ENCODE measurements at regions not wholly inside any gene's neighbourhood (a gene's known extent, or its start where the extent isn't known, plus 50 kb on each side); places are given as distances from the start of the nearest gene placed in this dataset.
"Not testable (repeated sequence)": the region's sequence is repeated elsewhere in the genome, so short reads cannot be mapped to it uniquely, and the experiment has no call there.

DNA sequence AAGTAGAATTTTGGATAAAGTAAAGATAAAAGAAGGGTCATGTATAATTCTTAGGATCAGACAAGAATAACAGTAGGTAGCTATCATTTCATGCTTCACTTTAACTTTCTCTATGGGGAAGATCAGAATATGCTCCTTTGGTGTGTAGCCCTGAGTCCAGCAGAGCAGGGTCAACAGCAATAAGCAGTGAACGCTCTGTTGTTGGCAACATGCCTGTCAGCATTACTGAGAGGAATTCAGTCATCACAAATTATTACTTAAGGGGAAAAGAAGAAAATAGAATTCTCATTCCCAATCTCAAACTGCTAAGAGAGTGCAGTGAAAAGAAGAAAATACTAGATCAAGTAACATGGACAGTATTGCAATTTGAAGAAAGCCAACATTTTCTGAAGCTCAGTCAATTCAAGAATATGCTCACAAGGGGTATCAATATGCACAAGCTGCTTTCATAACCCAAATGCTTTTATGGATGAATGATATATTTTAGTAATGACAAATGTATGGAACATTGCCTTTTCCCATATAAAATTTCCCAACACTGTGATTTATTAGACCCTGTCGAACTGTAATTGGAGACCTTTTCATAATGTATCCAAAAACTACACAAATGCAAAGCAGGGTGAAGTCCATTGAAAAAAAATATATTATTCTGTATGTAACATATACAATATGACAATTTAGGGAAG is 1359.4 kb downstream of the EFNA5 start:
- Mint-ChIP-seq H3K9me3 (ENCODE audit: low read depth) (no peaks in the 10 kb centered on the region), H3K36me3 (ENCODE audit: low read depth) (no peaks in the 10 kb centered on the region), H3K27me3 (no peaks in the 10 kb centered on the region), H3K27ac (no peak overlapping the region), H3K4me1 (no peaks in the 10 kb centered on the region), H3K4me3 (no peak overlapping the region)
- intact Hi-C loops (cut with DNase I, micrococcal nuclease): no loop called here
- POLR2A ChIA-PET: no interaction called here
- CTCF ChIA-PET: no interaction called here
- DNase-seq (no peak), ATAC-seq (no peak)

DNA sequence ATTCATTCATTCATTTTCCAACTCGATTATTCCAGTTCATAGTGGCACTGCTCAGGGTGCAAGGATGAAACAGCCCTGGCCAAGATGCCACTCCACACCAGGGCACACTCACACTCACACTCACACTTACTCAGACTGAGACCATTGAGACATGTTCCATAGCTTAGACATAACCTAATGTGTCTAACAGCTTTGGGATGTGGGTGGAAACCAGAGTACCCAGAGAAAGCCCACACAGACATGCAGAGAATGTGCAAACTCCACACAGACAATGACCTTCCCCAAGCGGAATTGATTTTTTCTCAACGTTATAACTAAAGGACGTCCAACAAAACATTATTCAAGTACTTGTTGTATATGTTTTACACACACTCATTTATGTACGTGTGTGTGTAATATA is 1363.5 kb downstream of the EFNA5 start:
- Mint-ChIP-seq H3K27ac (no peak overlapping the region), H3K36me3 (ENCODE audit: low read depth) (no peaks in the 10 kb centered on the region), H3K4me1 (no peaks in the 10 kb centered on the region), H3K4me3 (no peak overlapping the region), H3K9me3 (ENCODE audit: low read depth) (no peaks in the 10 kb centered on the region), H3K27me3 (no peaks in the 10 kb centered on the region)
- intact Hi-C loops (cut with DNase I, micrococcal nuclease): no loop called here
- POLR2A ChIA-PET: no interaction called here
- CTCF ChIA-PET: no interaction called here
- no peak for ATAC-seq
- DNase-seq: no peak

DNA sequence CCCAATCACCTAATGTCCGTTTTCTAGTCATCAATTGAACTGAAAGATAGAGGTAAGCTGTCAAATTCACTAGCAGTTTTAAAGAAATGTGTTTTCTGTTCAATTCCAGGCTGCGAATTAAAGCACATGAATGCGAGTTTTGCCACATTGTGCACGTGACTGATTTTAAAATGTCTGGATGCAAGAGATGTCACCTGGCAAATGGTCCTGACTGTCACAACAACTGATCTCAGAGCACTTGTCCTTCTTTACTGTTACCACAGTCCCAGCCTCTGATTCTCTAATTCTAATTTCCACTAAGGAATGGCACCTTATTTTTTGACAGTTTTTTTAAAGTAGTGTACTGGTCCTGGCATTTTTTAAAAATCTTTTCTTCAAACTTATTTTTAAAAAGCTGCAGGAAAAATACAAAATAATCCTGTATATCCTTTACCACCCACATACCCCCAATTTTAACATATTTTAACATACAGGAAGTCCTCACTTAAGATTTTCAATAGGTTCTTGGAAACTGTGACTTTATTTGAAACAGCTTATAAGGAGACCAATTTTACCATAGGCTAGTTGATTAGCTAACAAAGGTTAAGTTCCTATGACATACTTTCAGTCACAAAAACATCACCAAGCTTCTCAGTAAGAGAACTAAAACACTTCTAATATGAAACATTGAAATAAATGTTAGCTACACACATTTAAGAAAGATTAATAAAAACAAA is 1364.3 kb downstream of the EFNA5 start:
- POLR2A ChIA-PET: no interaction called here
- DNase-seq (no peak), ATAC-seq (no peak)
- intact Hi-C loops (cut with DNase I, micrococcal nuclease): no loop called here
- CTCF ChIA-PET: no interaction called here
- Mint-ChIP-seq H3K4me1 (no peaks in the 10 kb centered on the region), H3K27ac (no peak overlapping the region), H3K27me3 (no peaks in the 10 kb centered on the region), H3K9me3 (ENCODE audit: low read depth) (peaks cover 2% of the 10 kb centered on the region), H3K4me3 (no peak overlapping the region), H3K36me3 (ENCODE audit: low read depth) (no peaks in the 10 kb centered on the region)

DNA sequence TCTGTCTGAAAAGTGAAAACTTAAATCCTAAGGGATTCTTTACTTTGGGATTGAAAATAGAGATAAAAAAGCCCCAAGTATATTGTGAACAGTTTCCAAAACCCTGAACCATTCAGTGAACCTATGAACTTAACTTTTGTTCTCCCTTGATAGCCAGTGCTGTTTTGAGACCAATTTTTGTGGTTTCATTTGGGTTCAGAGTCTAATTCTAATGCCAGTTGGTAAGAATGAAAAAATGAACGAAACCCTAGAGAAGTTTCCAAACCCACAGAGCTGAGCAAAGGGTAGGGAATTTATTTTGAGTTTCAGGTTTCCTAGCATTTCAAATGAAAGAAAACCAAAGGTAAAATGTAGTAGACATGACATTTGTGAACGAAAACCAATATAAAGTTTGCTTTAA is 1366.8 kb downstream of the EFNA5 start:
- no peak for DNase-seq
- no peaks in the 10 kb centered on the region for H3K36me3 Mint-ChIP-seq (ENCODE audit: low read depth)
- H3K4me1 Mint-ChIP-seq: no peaks in the 10 kb centered on the region
- H3K27me3 Mint-ChIP-seq: no peaks in the 10 kb centered on the region
- no peak for ATAC-seq
- H3K27ac Mint-ChIP-seq: no peak overlapping the region
- intact Hi-C loops (cut with DNase I, micrococcal nuclease): no loop called here
- ChIA-PET POLR2A (no interaction called here), CTCF (no interaction called here)
- H3K4me3 Mint-ChIP-seq: no peak overlapping the region
- H3K9me3 Mint-ChIP-seq (ENCODE audit: low read depth): peaks cover 4% of the 10 kb centered on the region

DNA sequence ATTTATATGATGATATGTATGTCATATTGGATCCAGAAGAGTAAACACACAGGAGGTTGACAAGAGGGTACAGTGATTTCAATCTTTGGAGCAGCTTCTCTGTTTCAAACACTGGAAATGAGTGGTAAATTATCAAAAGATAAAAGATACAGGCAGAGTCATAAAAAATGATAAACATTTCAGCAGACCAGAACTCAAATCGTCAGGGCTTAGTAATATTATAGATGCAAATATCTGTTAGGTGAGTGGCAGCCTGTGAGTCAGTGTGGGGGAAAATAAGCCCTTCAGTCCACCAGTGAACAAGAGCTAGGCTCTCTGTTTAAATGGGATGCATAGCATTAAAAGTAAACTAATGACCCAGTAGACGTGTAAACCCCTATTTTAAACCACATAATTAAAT is 1378.1 kb downstream of the EFNA5 start:
- Mint-ChIP-seq H3K4me3 (no peak overlapping the region), H3K27me3 (no peaks in the 10 kb centered on the region), H3K27ac (no peak overlapping the region), H3K36me3 (ENCODE audit: low read depth) (no peaks in the 10 kb centered on the region), H3K4me1 (no peaks in the 10 kb centered on the region), H3K9me3 (ENCODE audit: low read depth) (no peaks in the 10 kb centered on the region)
- ChIA-PET CTCF (no interaction called here), POLR2A (no interaction called here)
- intact Hi-C loops (cut with DNase I, micrococcal nuclease): no loop called here
- no peak for DNase-seq
- no peak for ATAC-seq

DNA sequence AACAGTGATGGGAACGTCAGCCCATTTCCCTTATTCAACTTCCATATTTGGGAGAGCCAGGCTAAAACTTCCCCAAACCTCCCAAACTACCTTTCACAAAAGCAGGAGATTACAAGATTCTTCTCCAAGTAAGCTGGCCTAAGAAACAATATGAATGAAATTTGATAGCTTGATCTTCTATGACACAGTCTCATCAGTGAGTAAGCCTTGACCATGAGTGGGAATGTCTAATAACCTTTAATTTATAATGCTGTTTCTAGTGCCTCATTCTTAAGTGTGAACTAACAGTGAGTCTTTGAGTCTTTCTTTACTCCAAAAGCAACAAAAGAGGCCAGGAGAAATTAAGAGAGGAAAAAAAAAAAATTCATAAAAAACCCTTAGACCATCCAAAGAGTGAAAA is 1379.9 kb downstream of the EFNA5 start:
- ChIA-PET CTCF (no interaction called here), POLR2A (no interaction called here)
- no peak overlapping the region for H3K27ac Mint-ChIP-seq
- no peaks in the 10 kb centered on the region for H3K36me3 Mint-ChIP-seq (ENCODE audit: low read depth)
- DNase-seq (no peak), ATAC-seq (no peak)
- H3K9me3 Mint-ChIP-seq (ENCODE audit: low read depth): no peaks in the 10 kb centered on the region
- H3K4me1 Mint-ChIP-seq: no peaks in the 10 kb centered on the region
- H3K4me3 Mint-ChIP-seq: no peak overlapping the region
- H3K27me3 Mint-ChIP-seq: no peaks in the 10 kb centered on the region
- intact Hi-C loops (cut with DNase I, micrococcal nuclease): no loop called here

DNA sequence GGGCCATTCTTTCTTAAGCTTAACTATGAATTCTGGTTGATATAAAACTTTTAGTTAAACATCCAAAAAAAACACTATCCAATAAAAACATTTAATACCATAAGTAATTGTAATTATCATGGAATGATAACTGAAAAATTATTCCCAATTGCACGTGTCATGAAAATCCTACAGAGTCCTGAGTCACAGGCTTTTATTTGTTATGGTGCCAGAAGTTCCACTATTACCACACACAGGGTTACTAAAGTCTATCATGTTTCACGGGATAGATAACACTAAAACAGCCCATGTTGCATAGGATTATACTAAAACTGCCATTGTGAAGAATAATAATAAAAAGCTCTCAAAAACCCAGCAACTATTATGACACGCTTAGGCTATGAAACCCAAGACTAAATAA is 1381.8 kb downstream of the EFNA5 start:
- Mint-ChIP-seq H3K27me3 (no peaks in the 10 kb centered on the region), H3K27ac (no peak overlapping the region), H3K4me3 (no peak overlapping the region), H3K36me3 (ENCODE audit: low read depth) (no peaks in the 10 kb centered on the region), H3K9me3 (ENCODE audit: low read depth) (no peaks in the 10 kb centered on the region), H3K4me1 (no peaks in the 10 kb centered on the region)
- POLR2A ChIA-PET: no interaction called here
- ATAC-seq (no peak), DNase-seq (no peak)
- CTCF ChIA-PET: no interaction called here
- intact Hi-C loops (cut with DNase I, micrococcal nuclease): no loop called here

DNA sequence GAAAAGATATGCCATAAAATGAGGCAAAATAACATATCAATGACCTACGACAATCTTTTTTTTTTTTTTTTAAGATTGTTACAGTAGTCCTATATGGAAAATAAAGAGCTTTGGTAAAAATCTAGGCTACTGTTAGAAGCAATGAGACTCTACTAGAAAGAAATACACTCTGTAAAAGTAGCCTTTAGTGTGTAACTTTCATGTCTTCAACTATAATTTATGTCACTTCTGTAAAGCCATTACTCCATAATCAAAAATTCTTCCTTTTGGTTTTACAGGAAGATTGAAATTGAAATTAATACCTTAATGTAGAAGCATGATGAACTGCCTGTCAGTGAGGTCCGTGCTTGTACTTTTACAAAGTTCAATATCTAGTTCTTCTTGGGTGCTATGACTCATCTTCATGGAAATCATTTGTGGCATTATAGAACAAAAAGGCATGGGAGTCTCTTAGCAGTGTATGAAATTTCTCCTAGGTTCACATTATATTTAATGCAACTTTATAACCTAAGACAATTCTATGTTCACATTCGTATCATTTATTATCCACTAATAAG is 1393.1 kb downstream of the EFNA5 start:
- Mint-ChIP-seq H3K27me3 (no peaks in the 10 kb centered on the region), H3K27ac (no peak overlapping the region), H3K4me1 (no peaks in the 10 kb centered on the region), H3K36me3 (ENCODE audit: low read depth) (no peaks in the 10 kb centered on the region), H3K9me3 (ENCODE audit: low read depth) (peaks cover 3% of the 10 kb centered on the region), H3K4me3 (no peak overlapping the region)
- ChIA-PET CTCF (interaction anchor here (0.7 kb wide), 1 partner anchor 8 kb away, joined by 3 read pairs; no protein-coding TSS in a partner anchor), POLR2A (no interaction called here)
- no peak for ATAC-seq
- DNase-seq: no peak
- intact Hi-C loops (cut with DNase I, micrococcal nuclease): no loop called here

DNA sequence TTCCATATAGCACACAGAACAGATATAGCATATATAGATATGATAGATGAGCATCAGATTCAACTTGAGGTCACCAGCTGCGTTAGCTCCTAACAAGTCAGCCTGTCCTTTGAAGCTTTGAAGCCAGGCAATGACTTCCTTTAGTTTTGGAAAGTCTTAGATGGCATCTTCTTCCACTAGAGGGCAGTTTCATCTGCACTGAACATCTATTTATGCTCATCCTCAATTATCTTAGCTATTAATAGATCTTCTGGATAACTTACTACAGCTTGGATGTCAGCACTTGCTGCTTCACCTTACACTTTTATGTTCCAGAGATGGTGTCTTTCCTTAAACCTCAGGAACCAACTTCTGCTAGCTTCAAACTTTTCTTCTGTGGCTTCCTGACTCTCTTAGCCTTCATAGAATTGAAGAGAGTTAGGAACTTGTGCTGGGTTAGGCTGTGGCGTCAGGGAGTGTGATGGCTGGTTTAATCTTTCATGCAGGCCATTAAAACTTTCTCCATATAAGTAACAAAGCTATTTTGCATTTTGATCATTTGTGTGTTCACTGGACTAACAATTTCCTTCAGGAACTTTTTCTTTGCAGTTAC is 1401.4 kb downstream of the EFNA5 start:
- H3K9me3 Mint-ChIP-seq (ENCODE audit: low read depth): peaks cover 8% of the 10 kb centered on the region
- intact Hi-C loops (cut with DNase I, micrococcal nuclease): no loop called here
- POLR2A ChIA-PET: no interaction called here
- CTCF ChIA-PET: interaction anchor here (1.2 kb wide), 1 partner anchor 9 kb away, joined by 3 read pairs; no protein-coding TSS in a partner anchor
- no peak overlapping the region for H3K4me3 Mint-ChIP-seq
- H3K27me3 Mint-ChIP-seq: no peaks in the 10 kb centered on the region
- H3K4me1 Mint-ChIP-seq: no peaks in the 10 kb centered on the region
- no peak overlapping the region for H3K27ac Mint-ChIP-seq
- DNase-seq: no peak
- H3K36me3 Mint-ChIP-seq (ENCODE audit: low read depth): no peaks in the 10 kb centered on the region
- ATAC-seq: no peak

DNA sequence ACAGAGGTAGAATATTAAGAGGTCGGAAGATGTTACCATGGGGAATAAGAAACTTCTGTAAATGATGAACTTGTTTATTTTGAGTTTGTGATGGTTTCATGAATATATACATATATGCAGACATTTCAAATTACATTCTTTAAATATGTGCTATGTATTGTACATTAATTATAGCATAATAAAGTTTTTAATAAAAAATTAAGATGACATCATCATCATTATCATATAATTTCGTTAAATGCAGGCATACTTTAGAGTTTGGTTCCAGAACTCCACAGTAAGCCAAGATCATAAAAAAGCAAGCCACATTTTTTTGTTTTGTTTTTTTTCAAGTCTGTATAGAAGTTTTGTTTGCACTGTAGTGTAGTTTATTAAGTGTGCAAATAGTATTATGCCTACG is 1403.5 kb downstream of the EFNA5 start:
- Mint-ChIP-seq H3K27me3 (no peaks in the 10 kb centered on the region), H3K4me3 (no peak overlapping the region), H3K4me1 (no peaks in the 10 kb centered on the region), H3K9me3 (ENCODE audit: low read depth) (peaks cover 5% of the 10 kb centered on the region), H3K36me3 (ENCODE audit: low read depth) (no peaks in the 10 kb centered on the region), H3K27ac (no peak overlapping the region)
- ATAC-seq (no peak), DNase-seq (no peak)
- ChIA-PET POLR2A (no interaction called here), CTCF (no interaction called here)
- intact Hi-C loops (cut with DNase I, micrococcal nuclease): no loop called here

DNA sequence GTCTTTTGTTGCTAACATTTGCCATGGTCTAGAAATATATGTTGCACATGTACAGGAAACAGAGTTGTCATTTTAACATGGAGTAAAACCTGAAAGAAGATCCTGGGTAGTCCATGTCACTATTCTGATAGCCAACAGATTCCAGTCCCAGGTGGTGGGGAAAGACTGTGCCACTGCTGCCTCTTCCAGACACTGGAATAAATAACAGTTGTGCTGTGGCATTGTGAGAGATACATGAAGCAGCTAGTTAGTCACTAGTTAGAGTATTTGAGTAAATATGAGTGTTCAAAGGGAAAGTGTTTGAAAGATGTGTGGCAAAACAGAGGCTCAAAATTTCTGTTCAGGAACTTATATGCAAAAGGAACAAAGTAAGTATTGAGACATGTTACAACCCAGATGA is 1408.3 kb downstream of the EFNA5 start:
- CTCF ChIA-PET: no interaction called here
- H3K4me3 Mint-ChIP-seq: no peak overlapping the region
- intact Hi-C loops (cut with DNase I, micrococcal nuclease): no loop called here
- no peak for DNase-seq
- H3K4me1 Mint-ChIP-seq: no peaks in the 10 kb centered on the region
- H3K27ac Mint-ChIP-seq: no peak overlapping the region
- H3K27me3 Mint-ChIP-seq: no peaks in the 10 kb centered on the region
- no peaks in the 10 kb centered on the region for H3K36me3 Mint-ChIP-seq (ENCODE audit: low read depth)
- POLR2A ChIA-PET: no interaction called here
- H3K9me3 Mint-ChIP-seq (ENCODE audit: low read depth): no peaks in the 10 kb centered on the region
- no peak for ATAC-seq

DNA sequence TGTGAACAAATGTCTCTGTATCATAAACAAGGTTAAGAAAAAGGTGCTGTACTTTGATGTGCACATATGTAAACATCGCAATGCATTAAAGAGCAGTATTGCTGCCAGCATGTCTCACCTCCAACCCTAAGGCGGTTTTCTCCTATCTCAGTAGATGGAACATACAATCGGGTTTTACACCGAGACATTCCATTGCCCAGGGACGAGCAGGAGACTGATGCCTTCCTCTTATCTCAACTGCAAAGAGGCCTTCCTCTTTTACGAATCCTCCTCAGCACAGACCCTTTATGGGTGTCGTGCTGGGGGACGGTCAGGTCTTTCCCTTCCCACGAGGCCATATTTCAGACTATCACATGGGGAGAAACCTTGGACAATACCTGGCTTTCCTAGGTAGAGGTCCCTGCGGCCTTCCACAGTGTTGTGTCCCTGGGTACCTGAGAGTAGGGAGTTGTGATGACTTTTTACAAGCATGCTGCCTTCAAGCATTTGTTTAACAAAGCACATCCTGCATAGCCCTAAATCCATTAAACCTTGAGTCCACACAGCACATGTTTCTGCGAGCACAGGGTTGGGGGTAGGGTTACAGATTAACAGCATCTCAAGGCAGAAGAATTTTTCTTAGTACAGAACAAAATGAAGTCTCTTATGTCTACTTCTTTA is 1411.2 kb downstream of the EFNA5 start:
- ATAC-seq; POLR2A ChIA-PET; H3K36me3 Mint-ChIP-seq (ENCODE audit: low read depth); H3K4me3 Mint-ChIP-seq; H3K9me3 Mint-ChIP-seq (ENCODE audit: low read depth); intact Hi-C loops (cut with DNase I, micrococcal nuclease); H3K4me1 Mint-ChIP-seq; H3K27me3 Mint-ChIP-seq; H3K27ac Mint-ChIP-seq; CTCF ChIA-PET; DNase-seq: not testable (repeated sequence)
